ENCODE measurements at regions not wholly inside any gene's neighbourhood (a gene's known extent, or its start where the extent isn't known, plus 50 kb on each side); places are given as distances from the start of the nearest gene placed in this dataset.
"Not testable (repeated sequence)": the region's sequence is repeated elsewhere in the genome, so short reads cannot be mapped to it uniquely, and the experiment has no call there.

- TF ChIP-seq CTCF (conservative IDR thresholded peaks at IDR 0.05; ENCODE audit: low read depth, low read length): peak; percentile 71
- peak; percentile 52 for DNase-seq (ENCODE audit: low read depth)
- no peak overlapping the region for H3K4me3 ChIP-seq (ENCODE audit: low read depth, low read length)
These were observed 1246.5 kb downstream of the UQCRFS1 start for GRCh38 chr19:27966390-27966816.

- no peak for TF ChIP-seq CTCF (conservative IDR thresholded peaks at IDR 0.05; ENCODE audit: low read depth, low read length)
- no peak overlapping the region for H3K4me3 ChIP-seq (ENCODE audit: low read depth, low read length)
- DNase-seq (ENCODE audit: low read depth): peak; percentile 42
These were observed 1248.8 kb downstream of the UQCRFS1 start for GRCh38 chr19:27964185-27964584.

DNA sequence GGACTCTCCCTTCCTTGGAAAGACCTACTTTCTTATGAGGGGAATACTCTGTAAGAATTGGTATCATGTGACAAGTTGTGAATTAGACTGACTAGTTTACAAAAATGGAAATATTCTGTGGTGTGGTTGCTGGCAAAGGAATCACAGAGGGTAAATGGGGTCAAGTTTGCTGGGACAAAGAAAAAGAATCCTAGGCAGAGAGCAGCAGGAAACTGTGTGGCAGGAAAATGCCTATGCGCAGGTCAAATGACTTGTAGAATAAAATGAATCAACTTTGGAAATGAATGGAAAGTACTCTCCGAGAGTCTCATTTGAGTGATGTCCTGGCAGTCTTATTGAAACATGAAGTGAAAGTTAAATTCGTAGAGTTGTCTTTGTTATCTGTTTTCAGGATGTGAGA, 1250.7 kb downstream of the UQCRFS1 start:
- no peak for TF ChIP-seq CTCF (conservative IDR thresholded peaks at IDR 0.05; ENCODE audit: low read depth, low read length)

DNA sequence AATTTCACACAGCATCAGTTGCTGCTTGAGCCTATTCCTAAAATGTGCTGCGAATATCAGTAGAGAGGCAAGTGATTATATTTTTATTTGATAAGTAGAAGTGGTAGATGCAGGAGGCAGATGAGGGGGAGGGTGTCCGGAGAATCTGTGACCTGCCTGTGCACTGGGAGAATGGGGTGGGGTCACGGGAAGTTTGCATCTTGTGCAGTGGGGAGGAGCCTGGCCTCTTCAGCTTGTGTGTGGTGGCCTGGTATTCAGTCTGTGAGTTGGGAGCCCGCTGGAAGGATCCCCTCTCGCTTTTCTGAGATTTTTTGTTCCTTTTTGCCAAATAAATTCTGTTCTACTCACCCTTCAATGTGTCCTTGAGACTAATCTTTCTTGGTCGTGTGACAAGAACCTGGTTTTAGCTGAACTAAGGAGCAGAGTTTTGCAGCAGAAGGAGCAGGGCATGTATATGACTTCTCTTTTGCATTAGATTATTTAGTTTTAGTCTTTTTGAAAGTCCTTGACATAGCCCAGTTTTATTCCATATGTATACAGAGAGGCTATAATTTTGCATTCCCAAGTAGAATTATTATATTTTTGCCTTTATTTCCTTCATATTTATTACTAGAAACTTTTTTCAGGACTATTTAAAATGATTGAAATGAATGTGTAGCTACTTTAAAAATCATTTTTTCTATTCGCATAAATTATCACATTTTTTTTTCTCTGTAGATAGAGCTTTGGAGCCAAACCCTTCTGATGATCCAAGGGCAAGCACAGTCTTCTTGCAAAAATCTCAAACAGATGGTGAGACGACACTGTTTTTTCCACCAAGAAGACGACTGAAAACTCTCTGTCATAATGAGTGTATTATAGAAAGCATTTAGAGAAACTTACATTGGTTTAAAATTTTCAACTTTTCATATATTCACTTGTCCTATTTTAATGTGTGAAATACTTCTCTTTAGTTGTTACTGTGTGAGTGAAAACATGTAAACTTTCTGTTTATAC, 1257.2 kb downstream of the UQCRFS1 start:
- H3K4me3 ChIP-seq (ENCODE audit: low read depth, low read length): no peak overlapping the region
- no peak for TF ChIP-seq CTCF (conservative IDR thresholded peaks at IDR 0.05; ENCODE audit: low read depth, low read length)
- no peak for DNase-seq (ENCODE audit: low read depth)

More for the DNA sequence above, 1250.7 kb downstream of the UQCRFS1 start:
- DNase-seq (ENCODE audit: low read depth): peak; percentile 43
- no peak overlapping the region for H3K4me3 ChIP-seq (ENCODE audit: low read depth, low read length)

GRCh38 chr19:27942607-27943006, 1270.3 kb downstream of the UQCRFS1 start:
- H3K4me3 ChIP-seq (ENCODE audit: low read depth, low read length); DNase-seq (ENCODE audit: low read depth): not testable (repeated sequence)

DNA sequence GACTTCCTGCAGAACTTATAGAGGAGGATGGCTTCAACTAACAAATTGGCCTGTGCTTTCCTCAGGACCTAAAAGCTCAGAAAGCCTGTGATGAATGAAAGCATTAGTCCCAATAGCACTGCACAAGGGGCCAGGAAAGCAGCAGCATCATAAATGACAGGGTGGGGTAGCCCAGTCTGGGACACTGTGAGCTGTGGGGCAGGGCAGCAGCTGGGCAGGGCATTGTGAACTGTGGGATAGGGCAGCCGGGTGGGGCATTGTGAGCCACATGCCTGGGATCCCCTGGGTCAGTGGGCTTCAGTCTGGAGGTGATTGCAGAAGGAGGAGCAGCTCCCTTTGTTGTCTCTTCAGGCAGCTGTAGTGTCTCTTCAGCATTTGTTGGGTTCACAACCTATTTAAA, 1276.8 kb downstream of the UQCRFS1 start:
- H3K4me3 ChIP-seq (ENCODE audit: low read depth, low read length): no peak overlapping the region
- no peak for DNase-seq (ENCODE audit: low read depth)
- no peak for TF ChIP-seq CTCF (conservative IDR thresholded peaks at IDR 0.05; ENCODE audit: low read depth, low read length)

DNA sequence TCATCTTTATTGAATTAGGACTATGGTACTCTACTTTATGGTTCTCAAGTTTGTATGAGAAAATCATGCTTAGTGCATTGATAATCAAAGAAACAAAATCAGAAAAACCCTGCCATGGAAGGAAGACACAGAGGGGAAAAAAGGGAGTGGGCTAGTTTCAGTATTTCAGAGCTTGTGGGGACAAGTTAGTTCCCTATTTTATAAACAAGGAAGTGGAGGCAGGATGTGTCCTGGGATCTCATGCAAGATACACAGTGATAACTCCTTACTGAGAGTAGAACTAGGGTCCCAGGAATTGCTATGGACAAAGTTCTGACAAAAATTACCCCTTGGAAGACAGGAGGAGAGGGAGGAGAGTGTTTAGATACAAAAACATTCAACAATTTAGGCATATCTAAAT, 1277.3 kb downstream of the UQCRFS1 start:
- TF ChIP-seq CTCF (conservative IDR thresholded peaks at IDR 0.05; ENCODE audit: low read depth, low read length): no peak
- H3K4me3 ChIP-seq (ENCODE audit: low read depth, low read length): no peak overlapping the region
- DNase-seq (ENCODE audit: low read depth): no peak

Measured in choroid plexus epithelial cell (primary cell).